NCI-H2171 treated with DMSO at 0.1 percent for 48 hours (cell line): ENCODE measurements at regions not wholly inside any gene's neighbourhood (a gene's known extent, or its start where the extent isn't known, plus 50 kb on each side); places are given as distances from the start of the nearest gene placed in this dataset.
"Not testable (repeated sequence)": the region's sequence is repeated elsewhere in the genome, so short reads cannot be mapped to it uniquely, and the experiment has no call there.

Experiments used
- DNase-seq: peaks from one replicate; lab custom pipeline; 2025; lab: John Stamatoyannopoulos, UW

DNA sequence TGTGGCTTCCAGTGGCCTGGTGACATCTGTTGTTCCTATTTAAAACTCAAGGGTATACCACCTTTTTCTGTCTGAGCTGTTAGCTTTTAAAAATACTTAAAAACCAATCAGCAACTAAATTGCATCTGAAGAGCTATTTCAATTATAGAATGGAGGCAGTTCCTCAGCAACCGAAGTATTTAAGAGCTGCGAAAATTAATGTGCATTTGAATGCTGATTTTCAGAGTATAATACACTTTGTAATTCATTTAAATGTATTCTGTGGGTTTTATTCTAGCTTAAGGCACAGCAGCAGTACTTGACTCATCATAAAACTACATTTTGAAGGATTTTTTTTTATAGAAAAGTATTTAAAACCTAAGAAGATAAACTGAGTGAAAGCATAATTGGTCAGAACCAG, 404.9 kb upstream of the PRKCQ start:
- DNase-seq: no peak

DNA sequence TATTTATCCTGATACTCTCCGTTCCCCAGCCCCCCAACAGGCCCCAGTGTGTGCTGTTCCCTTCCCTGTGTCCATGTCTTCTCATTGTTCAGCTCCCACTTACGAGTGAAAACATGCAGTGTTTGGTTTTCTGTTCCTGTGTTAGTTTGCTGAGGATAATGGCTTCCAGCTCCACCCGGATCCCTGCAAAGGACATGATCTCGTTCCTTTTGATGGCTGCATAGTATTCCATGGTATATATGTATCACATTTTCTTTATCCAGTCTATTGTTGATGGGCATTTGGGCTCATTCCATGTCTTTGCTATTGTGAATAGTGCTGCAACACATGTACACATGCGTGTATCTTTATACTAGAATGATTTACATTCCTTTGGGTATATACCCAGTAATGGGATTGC, 403.9 kb upstream of the PRKCQ start:
- DNase-seq: not testable (repeated sequence)

DNA sequence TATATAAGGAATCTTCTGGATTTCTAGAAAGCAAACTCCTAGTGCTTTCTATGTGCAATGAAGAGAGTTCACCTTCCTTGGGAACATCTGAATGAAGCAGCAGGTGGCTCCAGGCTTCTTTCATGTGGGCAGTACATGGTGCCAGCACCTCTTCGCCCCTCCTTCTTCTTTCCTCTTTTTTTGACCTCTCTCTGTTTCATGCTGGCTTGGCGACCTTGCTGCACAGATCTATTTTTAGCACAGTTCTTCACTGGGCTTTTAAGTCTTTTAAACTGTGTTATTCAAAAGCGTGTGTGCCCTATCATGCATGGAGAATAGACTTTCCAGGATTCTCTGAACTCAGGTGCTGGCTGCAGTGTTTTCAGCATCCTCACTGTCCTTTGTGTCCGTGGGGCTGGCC, 400.3 kb upstream of the PRKCQ start:
- no peak for DNase-seq

DNA sequence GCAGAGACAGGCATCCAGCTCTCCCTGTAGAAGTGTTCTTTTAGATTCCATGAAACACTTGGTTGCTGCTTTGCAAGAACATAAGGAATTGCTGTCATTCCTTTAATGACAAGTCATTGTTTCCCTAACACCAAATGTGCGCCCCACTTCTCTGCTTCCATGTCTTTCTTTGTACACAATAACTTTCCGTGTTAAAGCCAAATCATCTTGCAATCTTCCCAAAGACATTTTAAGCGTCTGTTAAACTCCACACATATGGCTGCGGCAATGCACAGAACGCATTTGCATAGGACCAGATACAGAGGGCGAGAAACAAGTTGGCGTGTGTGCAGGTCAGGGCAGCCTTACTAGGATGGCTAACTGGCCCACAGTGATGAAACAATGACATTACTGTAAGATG, 399.3 kb upstream of the PRKCQ start:
- DNase-seq: no peak

DNA sequence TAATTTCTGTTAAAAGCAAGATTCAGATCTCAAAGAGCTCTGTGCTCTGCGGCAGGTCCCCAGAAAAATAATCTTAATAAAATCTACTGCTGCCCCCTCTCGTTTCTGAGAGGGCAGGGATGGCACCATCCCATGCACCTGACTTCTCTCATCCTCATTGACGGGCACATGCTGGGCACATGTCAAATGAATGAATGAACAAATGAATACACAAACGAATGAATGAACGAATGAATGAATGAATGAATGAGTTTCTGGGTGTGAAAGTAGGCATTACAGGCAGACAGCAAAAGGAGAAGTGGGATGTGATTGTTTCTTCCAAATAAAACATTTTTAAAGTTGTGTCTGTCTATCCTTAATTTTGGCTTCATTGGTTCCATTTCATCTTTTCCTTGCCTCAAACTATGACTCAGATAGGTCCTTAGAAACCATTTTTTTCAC, 398.1 kb upstream of the PRKCQ start:
- no peak for DNase-seq

DNA sequence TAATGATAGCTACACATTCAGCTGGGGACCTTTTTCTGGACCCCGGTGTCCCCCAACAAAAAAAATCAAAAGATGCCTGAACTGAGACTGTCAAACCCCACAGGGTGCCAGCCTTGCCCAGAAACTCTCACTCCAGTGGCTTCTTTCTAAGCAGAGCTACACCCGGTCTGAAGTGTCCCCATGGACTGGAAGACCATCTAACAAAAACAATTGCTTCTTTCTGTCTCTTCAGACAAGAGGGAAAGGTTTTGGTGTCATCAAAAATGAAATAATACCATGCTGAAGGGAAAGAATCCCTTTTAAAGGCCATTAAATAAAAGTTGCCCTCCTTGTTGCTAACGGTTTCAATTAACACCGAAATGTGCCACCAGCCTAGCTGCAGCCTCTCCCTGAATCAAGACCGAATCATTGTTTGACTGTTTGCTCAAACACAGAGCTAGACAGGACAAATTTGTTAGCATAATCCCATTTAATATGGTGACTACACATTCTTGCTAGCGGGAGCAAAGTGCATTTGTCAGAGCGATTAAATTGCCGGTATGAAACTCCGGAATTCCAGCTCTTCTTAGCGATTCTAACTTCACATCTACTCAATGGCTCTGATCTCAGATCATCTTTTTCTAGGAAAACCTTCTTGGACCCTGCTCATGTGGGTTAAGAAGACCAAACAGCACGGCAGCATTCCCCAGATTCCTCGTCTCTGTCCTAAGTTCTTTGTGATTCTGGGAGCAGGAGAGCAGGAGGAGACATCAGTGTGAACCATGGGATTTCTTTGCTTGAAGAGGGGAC, 397.5 kb upstream of the PRKCQ start:
- no peak for DNase-seq

DNA sequence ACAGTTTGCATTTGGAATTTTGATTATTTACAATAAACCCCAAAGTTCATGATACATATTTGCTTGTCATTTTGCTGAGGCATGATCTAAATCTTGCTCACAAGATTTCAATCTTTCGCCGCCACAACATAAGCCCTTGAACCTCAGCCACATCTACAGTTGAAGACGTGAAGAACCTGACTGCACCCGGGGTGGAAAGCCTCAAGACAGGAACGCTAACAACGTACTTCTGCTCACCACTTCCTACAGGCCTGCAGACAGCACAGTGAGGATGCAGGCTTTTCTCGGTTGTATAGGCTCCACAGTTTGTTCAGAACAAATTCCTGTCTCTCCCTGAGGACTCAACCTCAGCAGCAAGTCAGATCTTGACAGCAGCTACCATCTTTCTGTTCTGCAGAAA, 393.8 kb upstream of the PRKCQ start:
- no peak for DNase-seq

GRCh38 chr10:6972226-6972625, 392.1 kb upstream of the PRKCQ start:
- DNase-seq: no peak

DNA sequence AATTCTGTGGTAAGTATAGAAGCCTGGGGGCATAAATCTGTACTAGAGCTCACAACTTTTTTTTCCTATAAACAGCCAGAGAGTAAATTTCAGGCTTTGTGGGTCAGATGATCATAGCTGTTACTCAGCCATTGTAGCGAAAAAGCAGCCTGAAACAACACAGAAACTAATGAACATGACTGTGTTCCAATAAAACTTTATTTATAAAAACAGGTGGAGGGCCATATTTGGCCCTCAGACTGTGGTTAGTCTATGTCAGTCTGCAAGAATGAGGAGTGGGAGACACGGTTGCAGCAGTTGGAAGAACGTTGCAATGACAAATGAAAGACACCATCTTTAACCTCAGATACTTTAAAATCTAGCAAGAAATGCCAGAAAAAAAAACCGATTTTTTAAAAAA, 389.6 kb upstream of the PRKCQ start:
- DNase-seq: no peak

GRCh38 chr10:6964543-6964942, 384.5 kb upstream of the PRKCQ start:
- DNase-seq: no peak

GRCh38 chr10:6962576-6962975, 382.5 kb upstream of the PRKCQ start:
- no peak for DNase-seq

- DNase-seq: no peak
These were observed 378.6 kb upstream of the PRKCQ start for GRCh38 chr10:6958711-6959110.

- DNase-seq: no peak
These were observed 378.2 kb upstream of the PRKCQ start for GRCh38 chr10:6958254-6958653.

- DNase-seq: no peak
These were observed 377.8 kb upstream of the PRKCQ start for GRCh38 chr10:6957851-6958250.

- no peak for DNase-seq
These were observed 376.5 kb upstream of the PRKCQ start for GRCh38 chr10:6956562-6956961.

- DNase-seq: no peak
These were observed 373.3 kb upstream of the PRKCQ start for GRCh38 chr10:6953271-6953801.

DNA sequence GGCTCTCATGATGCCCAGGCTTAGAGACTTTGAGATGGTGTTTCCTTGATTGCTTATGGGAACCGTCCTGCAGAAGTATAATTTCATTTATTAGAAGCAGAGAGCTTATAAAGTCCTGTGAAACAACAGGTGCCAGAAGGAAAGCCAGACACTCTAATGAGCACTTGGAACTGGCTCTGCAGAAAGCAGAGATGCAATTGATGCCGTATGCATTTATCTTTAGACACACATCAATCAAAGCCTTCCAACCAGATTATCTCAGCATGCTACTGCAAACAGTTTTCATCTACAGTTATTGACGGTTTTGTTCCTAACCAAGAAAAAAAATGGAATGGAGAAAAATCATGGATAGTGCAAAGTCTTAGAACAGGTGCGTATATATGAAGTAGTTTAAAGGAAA, 371.7 kb upstream of the PRKCQ start:
- DNase-seq: no peak

DNA sequence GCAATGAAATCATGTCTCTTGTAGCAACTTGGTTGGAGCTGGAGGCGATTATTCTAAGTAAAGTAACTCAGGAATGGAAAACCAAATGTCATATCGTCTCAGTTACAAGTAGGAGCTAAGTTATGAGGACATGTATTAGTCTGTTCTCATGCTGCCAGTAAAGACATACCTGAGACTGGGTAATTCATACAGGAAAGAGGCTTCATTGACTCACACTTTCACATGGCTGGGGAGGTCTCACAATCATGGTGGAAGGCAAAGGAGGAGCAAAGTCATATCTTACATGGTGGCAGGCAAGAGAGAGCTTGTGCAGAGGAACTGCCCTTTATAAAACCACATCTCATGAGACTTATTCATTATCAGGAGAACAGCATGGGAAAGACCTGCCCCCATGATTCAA, 370.1 kb upstream of the PRKCQ start:
- no peak for DNase-seq

DNA sequence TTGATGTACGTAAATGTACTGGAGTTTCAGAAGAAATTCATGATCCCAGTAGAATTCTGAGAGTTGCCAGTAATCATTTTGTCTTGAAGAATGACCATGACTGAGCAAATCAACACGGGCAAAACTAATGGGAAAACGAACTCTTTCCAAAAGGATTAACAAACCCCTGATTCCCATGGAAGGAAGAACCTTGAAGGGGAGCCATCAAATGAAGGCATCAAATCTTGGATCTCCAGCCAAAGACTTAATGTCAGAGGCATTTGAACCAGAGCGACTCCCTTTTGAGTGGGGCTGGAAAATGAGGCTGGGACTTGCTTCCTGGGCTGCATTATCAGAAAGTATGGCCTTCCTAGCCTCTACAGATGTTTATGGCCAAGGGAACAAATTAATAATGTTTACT, 364.4 kb upstream of the PRKCQ start:
- DNase-seq: no peak

GRCh38 chr10:6938384-6938783, 358.3 kb upstream of the PRKCQ start:
- DNase-seq: no peak

GRCh38 chr10:6936931-6937330, 356.9 kb upstream of the PRKCQ start:
- no peak for DNase-seq

DNA sequence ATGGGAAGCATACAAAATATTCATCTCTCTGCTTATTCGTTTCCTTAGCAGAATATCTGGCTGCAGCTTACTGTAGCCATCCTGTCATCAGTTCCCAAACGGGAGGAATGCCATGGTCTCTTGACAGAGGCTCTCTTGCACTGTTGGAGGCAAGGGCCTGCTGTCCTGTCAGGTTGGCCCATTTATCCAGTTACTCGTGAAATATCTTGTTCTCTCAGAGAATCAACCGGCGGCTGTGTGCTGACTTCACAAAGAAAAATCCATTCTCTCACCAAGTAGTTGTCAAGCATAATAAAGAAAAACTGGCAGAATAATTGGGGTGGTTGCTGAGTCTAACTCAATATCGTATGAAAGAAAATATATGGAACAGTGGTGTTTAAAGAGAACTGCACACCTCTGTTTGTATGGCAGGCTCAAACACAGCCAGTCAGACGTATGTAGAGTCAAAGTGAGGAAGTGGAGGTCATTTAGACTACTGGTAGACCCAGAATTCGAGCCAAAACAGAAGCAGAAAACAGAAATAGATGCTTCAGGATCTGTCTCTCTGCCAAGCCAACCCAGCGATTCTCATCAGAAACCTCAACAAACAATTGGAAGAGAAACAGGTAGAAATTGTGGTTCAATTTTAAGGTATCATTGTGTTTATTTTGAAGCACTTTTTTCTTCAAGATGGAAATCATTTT, 349.2 kb upstream of the PRKCQ start:
- DNase-seq: no peak

- DNase-seq: no peak
These were observed 348.5 kb upstream of the PRKCQ start for GRCh38 chr10:6928586-6928985.

- DNase-seq: no peak
These were observed 346.9 kb upstream of the PRKCQ start for GRCh38 chr10:6926971-6927370.
